OCI-LY7 (cell line): ENCODE measurements at regions not wholly inside any gene's neighbourhood (a gene's known extent, or its start where the extent isn't known, plus 50 kb on each side); places are given as distances from the start of the nearest gene placed in this dataset.

Source experiments
- BruUV-seq: library from RNA; stranded (reverse); fragments of 400-500 nt; replicated peaks from 2 replicates; lab custom pipeline; 2021; lab: Mats Ljungman, UMichigan
- CTCF ChIA-PET: fragments of 300-600 bp; sonication (Branson Sonifier 250); formaldehyde crosslinking; loops from one replicate; lab custom pipeline; 2022; ENCODE audit warnings: antibody characterized with exemption; ENCODE audit not compliant: unreplicated experiment; lab: Charles Lee
- POLR2A ChIA-PET: fragments of 300-600 bp; sonication (Branson Sonifier 250); formaldehyde crosslinking; loops from one replicate; lab custom pipeline; 2022; ENCODE audit warnings: antibody characterized with exemption; lab: Charles Lee
- DNase-seq: peaks from one replicate; pipeline ENCODE4 v3.0.0-alpha.2; 2015; ENCODE audit warnings: low spot score
- H2AFZ ChIP-seq: fragments of 200-600 bp; sonication (generic), shearing (Covaris generic); 2 replicates; pipeline ENCODE4 v1.6.1; 2014; ENCODE audit warnings: mild to moderate bottlenecking, antibody characterized with exemption, low read length, moderate library complexity
- H3K27ac ChIP-seq: fragments of 200-600 bp; sonication (generic); 2 replicates; pipeline ENCODE4 v1.5.1; 2014; ENCODE audit warnings: mixed run types, low read depth, mild to moderate bottlenecking, moderate library complexity, low read length, inconsistent platforms; ENCODE audit not compliant: poor library complexity, severe bottlenecking
- H3K36me3 ChIP-seq: fragments of 200-600 bp; sonication (generic); 2 replicates; pipeline ENCODE4 v1.6.1; 2014; ENCODE audit warnings: mild to moderate bottlenecking, antibody characterized with exemption, low read length, moderate library complexity, mixed read lengths; ENCODE audit not compliant: insufficient read depth
- H3K4me1 ChIP-seq: fragments of 200-600 bp; sonication (generic); 2 replicates; pipeline ENCODE4 v1.5.1; 2014; ENCODE audit warnings: mild to moderate bottlenecking, low read length; ENCODE audit not compliant: insufficient read depth, poor library complexity, severe bottlenecking
- H3K4me2 ChIP-seq: fragments of 200-600 bp; sonication (generic); 2 replicates; pipeline ENCODE4 v1.6.1; 2014; ENCODE audit warnings: mild to moderate bottlenecking, low read length
- H3K4me3 ChIP-seq: fragments of 200-600 bp; sonication (generic); 2 replicates; pipeline ENCODE4 v1.5.1; 2014; ENCODE audit warnings: mild to moderate bottlenecking, low read depth, low read length; ENCODE audit not compliant: poor library complexity, severe bottlenecking
- H3K79me2 ChIP-seq: fragments of 200-600 bp; sonication (generic); 2 replicates; pipeline ENCODE4 v1.6.1; 2016; ENCODE audit warnings: low read depth, mild to moderate bottlenecking, low read length, moderate library complexity, mixed read lengths; ENCODE audit not compliant: insufficient read depth
- H3K9me2 ChIP-seq: fragments of 200-600 bp; sonication (generic); 2 replicates; pipeline ENCODE4 v1.6.1; 2016; ENCODE audit warnings: mild to moderate bottlenecking, low read length, mixed read lengths; ENCODE audit not compliant: insufficient read depth
- H3K9me3 ChIP-seq: fragments of 200-600 bp; sonication (generic); 2 replicates; pipeline ENCODE4 v1.6.1; 2014; ENCODE audit warnings: mild to moderate bottlenecking, mixed run types, low read length, mixed read lengths
- H4K20me1 ChIP-seq: fragments of 200-600 bp; sonication (generic); 2 replicates; pipeline ENCODE4 v1.6.1; 2014; ENCODE audit warnings: mild to moderate bottlenecking, antibody characterized with exemption, low read length, moderate library complexity, mixed read lengths; ENCODE audit not compliant: insufficient read depth
- CTCF ChIP-seq: fragments of 200-600 bp; sonication (generic); conservative IDR thresholded peaks from 2 replicates; pipeline ENCODE4 v1.5.1; 2014; ENCODE audit warnings: mild to moderate bottlenecking, antibody characterized with exemption, low read length, moderate library complexity, mixed read lengths
- EZH2phosphoT487 ChIP-seq: fragments of 200-600 bp; sonication (generic); IDR thresholded peaks from 2 replicates; pipeline ENCODE4 v1.6.1; 2018; ENCODE audit warnings: low read depth, borderline replicate concordance, mild to moderate bottlenecking, mixed run types, antibody characterized with exemption, low read length, moderate library complexity, mixed read lengths
- intact Hi-C: fragments of 100-400 bp; cut with micrococcal nuclease; formaldehyde crosslinking; loops from one replicate; pipeline ENCODE4 v1.10.0; 2022; ENCODE audit not compliant: unreplicated experiment

DNA sequence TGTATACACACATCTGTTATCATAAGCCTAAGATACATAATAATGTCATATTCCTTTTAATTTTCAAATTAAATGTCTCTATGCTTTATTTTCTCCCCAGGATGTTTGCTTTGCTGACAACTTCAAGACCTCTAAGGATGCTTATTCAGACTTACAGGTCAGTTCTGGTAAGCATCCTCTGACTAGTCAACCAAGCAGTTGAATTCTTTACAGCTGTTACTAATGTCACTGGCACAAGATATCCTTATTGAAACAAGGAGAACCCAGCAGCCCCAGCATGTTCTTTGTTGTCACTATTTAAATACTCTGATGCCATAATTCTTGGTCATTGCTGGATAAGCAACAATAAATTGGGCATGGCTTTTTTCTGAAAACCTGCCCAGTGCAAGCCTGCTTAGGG lies 232.3 kb upstream of the PMFBP1 start:
- CTCF ChIA-PET = no interaction called here
- intact Hi-C loops = loop anchor here (5.0 to 10.0 kb wide), 2 partner anchors 63 to 279 kb away; no protein-coding TSS in a partner anchor

DNA sequence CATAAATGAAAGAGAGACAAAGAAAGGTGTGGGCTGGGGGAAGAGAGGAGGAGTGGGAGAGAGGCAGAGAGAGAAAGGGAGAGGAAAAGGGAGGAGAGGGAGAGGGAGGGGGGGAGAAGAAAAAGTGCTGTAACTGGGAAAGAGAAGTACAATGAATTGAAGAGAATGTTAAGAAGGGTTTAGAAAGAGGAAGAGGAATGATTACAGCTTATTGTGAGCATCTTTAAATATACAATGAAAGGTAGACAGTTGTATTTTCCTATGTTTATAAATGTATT lies 229.1 kb upstream of the PMFBP1 start:
- no peak overlapping the region for H3K27ac ChIP-seq
- H2AFZ ChIP-seq = no peak overlapping the region
- no peaks in the 10 kb centered on the region for H3K9me3 ChIP-seq
- H4K20me1 ChIP-seq = no peaks in the 10 kb centered on the region
- no peaks in the 10 kb centered on the region for H3K9me2 ChIP-seq
- BruUV-seq = no TSS peak
- DNase-seq = no peak
- POLR2A ChIA-PET = interaction anchor here (0.6 kb wide), 1 partner anchor 12 kb away, joined by 3 read pairs; no protein-coding TSS in a partner anchor
- intact Hi-C loops = loop anchor here (5.0 to 10.0 kb wide), 2 partner anchors 66 to 276 kb away; no protein-coding TSS in a partner anchor
- TF ChIP-seq EZH2phosphoT487 = no peak
- TF ChIP-seq CTCF = no peak
- H3K4me1 ChIP-seq = no peaks in the 10 kb centered on the region
- no peak overlapping the region for H3K4me3 ChIP-seq
- CTCF ChIA-PET = no interaction called here
- H3K4me2 ChIP-seq = no peak overlapping the region
- no peaks in the 10 kb centered on the region for H3K36me3 ChIP-seq
- no peaks in the 10 kb centered on the region for H3K79me2 ChIP-seq

More for the DNA sequence above, 232.3 kb upstream of the PMFBP1 start:
- Histone ChIP-seq H3K4me2 (no peak overlapping the region), H3K36me3 (no peaks in the 10 kb centered on the region), H3K4me3 (no peak overlapping the region), H3K4me1 (no peaks in the 10 kb centered on the region), H4K20me1 (no peaks in the 10 kb centered on the region), H3K9me2 (no peaks in the 10 kb centered on the region), H3K79me2 (no peaks in the 10 kb centered on the region), H2AFZ (no peak overlapping the region), H3K27ac (no peak overlapping the region), H3K9me3 (no peaks in the 10 kb centered on the region)
- no peak for TF ChIP-seq CTCF
- TF ChIP-seq EZH2phosphoT487 = no peak
- DNase-seq = no peak
- POLR2A ChIA-PET = no interaction called here
- BruUV-seq = no TSS peak

- intact Hi-C loops = loop anchor here (5.0 to 10.0 kb wide), 2 partner anchors 67 to 276 kb away; no protein-coding TSS in a partner anchor
- TF ChIP-seq EZH2phosphoT487 (no peak), CTCF (peak; percentile 88)
- Histone ChIP-seq H3K27ac (no peak overlapping the region), H3K4me3 (no peak overlapping the region), H3K79me2 (no peaks in the 10 kb centered on the region), H2AFZ (no peak overlapping the region), H3K36me3 (no peaks in the 10 kb centered on the region), H3K4me2 (no peak overlapping the region), H3K9me2 (no peaks in the 10 kb centered on the region), H4K20me1 (no peaks in the 10 kb centered on the region), H3K9me3 (no peaks in the 10 kb centered on the region), H3K4me1 (no peaks in the 10 kb centered on the region)
- no TSS peak for BruUV-seq
- ChIA-PET CTCF (interaction anchor here (0.8 kb wide), 1 partner anchor 66 kb away, joined by 4 read pairs; no protein-coding TSS in a partner anchor), POLR2A (interaction anchor here (0.6 kb wide), 2 partner anchors 12 kb away, joined by 3 read pairs; no protein-coding TSS in a partner anchor)
- DNase-seq = peak; percentile 60
These were observed 228.5 kb upstream of the PMFBP1 start for GRCh38 chr16:72400257-72401083.
